GM19035 (cell line): ENCODE measurements at regions not wholly inside any gene's neighbourhood (a gene's known extent, or its start where the extent isn't known, plus 50 kb on each side); places are given as distances from the start of the nearest gene placed in this dataset.
"Not testable (repeated sequence)": the region's sequence is repeated elsewhere in the genome, so short reads cannot be mapped to it uniquely, and the experiment has no call there.

Experiments
- ATAC-seq: cut with Tn5 transposase; IDR thresholded peaks from one replicate; pipeline ENCODE4 v1.9.1; 2021; ENCODE audit not compliant: unreplicated experiment

DNA sequence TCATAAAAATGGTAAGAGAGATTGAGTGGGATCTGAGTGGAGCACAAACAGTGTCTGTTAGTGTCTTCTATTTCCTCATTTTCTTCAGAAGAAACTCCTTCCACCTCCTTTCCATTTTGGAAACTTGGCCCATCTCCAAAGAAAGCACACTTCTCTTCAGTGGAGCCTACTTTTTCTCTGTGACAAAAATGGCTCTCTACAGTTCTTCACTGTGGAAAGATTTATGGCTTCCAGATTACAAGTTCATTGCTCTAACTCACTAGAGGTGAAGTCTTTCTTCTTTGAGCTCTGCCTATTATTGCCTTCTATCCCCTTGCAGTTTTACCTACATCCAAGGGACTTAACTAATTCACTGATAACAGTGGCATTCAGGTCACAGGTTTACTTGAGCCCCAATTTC, 325.8 kb downstream of the ANTXR2 start:
- no peak for ATAC-seq

GRCh38 chr4:79743014-79743413, 330.0 kb downstream of the ANTXR2 start:
- no peak for ATAC-seq

- no peak for ATAC-seq
Observed at GRCh38 chr4:79739912-79740311, 331.9 kb upstream of the GK2 start.

GRCh38 chr4:79723507-79723906, 315.5 kb upstream of the GK2 start:
- ATAC-seq, result no peak

DNA sequence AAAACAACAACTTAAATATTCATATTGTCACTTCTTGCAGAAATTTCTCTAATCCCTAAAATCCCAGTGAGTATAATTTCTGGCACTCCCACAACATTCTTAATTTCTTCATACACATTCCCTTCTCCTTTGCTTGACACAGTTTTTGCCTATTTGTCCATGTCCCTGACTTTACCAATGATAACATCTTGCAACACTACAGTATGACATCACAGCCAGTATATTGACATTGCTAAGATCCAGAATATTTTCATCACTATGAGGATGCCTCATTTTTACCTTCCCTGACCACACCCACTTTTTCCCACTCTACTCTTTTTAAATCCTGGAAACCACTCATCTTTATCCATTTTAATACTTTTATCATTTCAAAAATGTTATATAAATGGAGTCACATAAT, 292.3 kb upstream of the GK2 start:
- ATAC-seq, result no peak

- ATAC-seq, result no peak
Observed at GRCh38 chr4:79697444-79697843, 289.4 kb upstream of the GK2 start.

DNA sequence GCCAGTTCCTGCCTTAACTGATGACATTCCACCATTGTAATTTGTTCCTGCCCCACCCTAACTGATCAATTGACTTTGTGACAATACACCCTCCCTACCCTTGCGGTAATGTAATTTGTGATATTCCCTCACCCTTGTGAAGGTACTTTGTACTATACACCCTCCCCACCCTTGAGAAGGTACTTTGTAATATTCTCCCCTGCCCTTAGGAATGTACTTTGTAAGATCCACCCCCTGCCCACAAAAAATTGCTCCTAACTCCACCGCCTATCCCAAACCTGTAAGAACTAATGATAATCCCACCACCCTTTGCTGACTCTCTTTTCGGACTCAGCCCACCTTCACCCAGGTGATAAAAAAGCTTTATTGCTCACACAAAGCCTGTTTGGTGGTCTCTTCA, 288.5 kb upstream of the GK2 start:
- not testable (repeated sequence) for ATAC-seq

- ATAC-seq, result no peak
Observed at GRCh38 chr4:79695848-79696247, 287.8 kb upstream of the GK2 start.

DNA sequence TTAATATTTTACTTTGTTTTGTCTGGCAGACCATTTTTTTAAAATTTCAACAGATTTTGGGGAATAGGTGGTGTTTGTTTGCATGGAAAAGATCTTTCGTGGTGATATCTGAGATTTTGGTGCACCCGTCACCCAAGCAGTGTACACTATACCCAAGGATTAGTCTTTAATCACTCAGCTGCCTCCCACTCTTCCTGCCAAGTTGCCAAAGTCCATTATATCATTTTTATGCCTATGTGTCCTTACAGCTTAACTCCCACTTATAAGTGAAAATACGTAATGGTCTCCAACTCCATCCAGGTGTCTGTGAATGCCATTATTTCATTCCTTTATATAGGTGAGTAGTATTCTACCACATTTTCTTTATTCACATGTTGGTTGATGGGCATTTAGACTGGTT, 281.7 kb upstream of the GK2 start:
- no peak for ATAC-seq

DNA sequence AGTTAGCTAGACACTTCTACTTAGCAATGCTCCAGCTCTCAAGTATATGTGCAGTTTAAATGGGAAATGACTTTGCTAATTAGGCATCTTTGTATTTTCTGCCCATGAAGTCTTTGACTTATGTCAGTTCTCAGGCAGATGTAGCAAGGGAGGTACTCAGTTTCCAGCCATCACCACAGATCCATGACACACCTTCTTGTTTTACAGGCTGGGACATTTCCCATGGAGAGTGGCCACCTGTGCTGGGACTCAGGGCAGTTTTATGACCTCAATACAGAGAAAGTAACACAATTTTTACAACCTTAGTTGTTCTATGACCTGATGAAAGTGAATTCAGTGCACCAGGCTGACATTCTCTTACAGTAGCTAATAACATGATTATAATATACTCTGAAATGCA, 280.7 kb upstream of the GK2 start:
- ATAC-seq, result no peak

DNA sequence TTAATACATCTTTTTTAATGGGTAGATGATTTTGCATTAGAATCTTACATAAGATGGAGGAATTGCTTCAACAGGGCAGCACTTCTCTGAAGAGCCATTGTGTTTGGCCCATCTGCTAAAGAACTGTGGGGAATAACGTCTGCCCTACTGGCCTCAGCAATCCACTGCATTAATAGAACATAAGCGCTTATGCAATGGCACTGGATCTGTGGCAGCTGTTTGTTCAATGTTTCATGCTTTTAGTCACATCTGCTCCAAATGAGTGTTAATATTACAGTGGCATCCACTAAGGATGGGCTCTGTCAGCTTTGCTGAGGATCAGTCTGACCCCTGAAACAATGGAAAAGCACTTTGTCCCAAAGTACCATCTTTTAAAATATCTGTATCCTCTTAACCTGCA, 279.0 kb upstream of the GK2 start:
- ATAC-seq, result no peak

DNA sequence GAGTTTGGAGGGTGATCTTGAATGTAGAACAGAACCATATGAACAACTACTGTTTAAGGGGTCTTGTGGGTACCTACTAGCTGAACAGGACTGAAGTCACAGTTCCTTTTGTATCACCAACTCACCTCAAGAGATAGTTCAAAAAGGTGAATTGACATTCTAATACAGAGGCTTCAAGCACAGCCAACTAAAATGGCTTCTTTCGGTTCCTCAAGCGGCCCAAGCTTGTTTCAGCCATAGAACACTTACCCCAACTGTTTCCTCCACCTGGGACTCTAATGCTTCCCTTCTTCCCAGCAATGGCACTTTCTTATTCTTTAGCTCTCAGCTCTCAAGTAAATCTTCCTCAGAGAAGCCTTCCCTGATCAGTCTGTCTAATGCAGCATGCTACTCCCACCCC, 277.5 kb upstream of the GK2 start:
- no peak for ATAC-seq

DNA sequence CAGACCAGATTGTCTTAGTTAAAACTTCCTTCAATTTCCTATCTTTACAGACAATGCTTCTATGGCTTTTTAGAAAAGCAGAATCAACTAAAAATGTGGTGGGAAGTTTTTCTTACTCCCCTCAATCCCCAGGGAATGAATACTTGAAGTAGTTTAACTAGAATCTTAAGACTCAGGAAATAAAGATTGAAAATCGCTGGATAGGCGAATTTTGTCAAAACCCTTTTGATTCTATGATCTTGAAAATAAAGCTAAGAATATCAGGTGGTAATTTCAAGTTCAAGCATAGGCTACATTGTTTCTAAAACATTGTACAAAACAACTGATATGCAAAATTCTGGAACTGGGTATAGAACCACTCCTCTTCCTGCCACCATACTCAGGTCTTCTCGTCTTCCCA, 276.5 kb upstream of the GK2 start:
- no peak for ATAC-seq

- no peak for ATAC-seq
Observed at GRCh38 chr4:79682801-79683530, 274.9 kb upstream of the GK2 start.

GRCh38 chr4:79682161-79682560, 274.1 kb upstream of the GK2 start:
- no peak for ATAC-seq

- no peak for ATAC-seq
Observed at GRCh38 chr4:79679859-79680258, 271.8 kb upstream of the GK2 start.

GRCh38 chr4:79678472-79679202, 270.6 kb upstream of the GK2 start:
- no peak for ATAC-seq

DNA sequence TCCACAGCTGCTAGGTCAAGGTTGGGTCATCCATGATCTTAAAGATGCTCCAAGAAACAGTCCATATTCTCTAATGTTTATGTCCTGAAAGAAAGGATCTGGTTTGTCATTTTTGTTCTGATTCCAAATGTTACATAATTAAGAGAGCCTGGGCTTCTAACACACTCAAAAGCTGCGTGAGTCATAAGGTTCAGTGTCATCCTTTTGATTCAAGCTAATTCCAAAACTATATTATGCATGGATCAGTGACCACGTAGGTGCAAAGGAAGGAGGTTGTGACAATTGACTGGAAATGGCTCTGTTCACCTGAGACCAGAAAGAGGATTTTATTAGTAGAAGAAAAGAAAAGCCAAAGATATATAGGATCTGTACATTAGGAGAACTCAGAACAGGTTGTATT, 268.7 kb upstream of the GK2 start:
- ATAC-seq, result no peak

- not testable (repeated sequence) for ATAC-seq
Observed at GRCh38 chr4:79674906-79675305, 266.9 kb upstream of the GK2 start.

- no peak for ATAC-seq
Observed at GRCh38 chr4:79673898-79674297, 265.9 kb upstream of the GK2 start.

DNA sequence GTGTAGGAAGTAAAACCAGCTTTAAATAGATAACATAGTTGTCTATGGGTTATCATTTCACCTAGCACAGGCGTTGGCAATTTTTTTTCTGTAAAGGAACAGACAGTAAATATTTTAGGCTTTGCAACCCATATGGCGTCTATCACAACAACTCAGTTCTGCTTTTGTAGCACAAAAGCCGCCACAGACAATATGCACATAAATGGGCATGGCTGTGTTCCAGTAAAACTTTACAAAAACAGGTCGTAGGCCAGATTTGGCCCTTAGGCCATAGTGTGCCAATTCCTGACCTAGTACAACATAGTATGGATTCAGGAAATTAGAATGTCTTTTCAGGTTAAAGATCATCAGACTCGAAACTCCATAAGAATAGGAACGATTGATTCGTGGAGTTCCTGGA, 265.3 kb upstream of the GK2 start:
- no peak for ATAC-seq

DNA sequence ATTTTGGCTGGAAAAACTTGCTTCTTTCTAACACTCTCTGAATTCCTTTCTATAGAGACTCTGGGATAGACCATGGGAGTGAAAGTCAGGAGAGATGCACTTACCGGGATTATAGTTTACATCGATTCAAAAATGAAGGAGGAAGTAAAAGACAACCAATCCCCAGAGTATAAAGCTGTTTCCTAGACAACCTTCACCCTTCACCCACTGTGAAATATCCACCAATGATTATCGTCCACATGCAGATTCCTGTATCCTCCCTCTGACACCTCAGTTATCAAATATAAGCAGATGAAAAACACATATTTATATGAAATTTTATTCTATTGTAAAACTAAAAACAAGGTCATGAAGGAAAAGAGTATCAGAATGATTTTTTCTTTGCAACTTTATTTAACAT, 258.8 kb upstream of the GK2 start:
- no peak for ATAC-seq

DNA sequence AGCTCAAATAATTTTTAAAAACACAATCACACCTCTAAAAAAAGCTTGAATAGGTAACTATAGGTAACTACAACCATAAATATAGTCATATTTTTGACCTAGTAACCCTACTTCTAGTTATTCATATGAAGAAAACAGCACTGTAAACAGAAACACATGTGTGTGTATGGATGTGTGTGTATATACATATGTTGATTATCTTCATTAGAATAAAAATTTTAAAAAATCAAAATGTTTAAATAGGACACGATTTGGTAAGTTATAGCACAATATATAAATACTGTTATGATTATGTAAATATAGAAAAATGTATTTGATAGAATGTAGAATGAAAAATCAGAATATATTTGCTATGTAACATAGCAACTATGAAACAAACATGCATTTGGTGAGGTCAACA, 258.1 kb upstream of the GK2 start:
- no peak for ATAC-seq
